Hepatocyte (in vitro differentiated cells): ENCODE measurements at regions not wholly inside any gene's neighbourhood (a gene's known extent, or its start where the extent isn't known, plus 50 kb on each side); places are given as distances from the start of the nearest gene placed in this dataset.

Source experiments
- DNase-seq: peaks from one replicate; pipeline ENCODE4 v3.0.0-alpha.2; 2016; ENCODE audit warnings: low spot score
- H2AFZ ChIP-seq: fragments of 200-600 bp; sonication (generic); 2 replicates; pipeline ENCODE4 v1.6.0; 2016; ENCODE audit warnings: antibody characterized with exemption, mild to moderate bottlenecking
- H3K27ac ChIP-seq: fragments of 200-600 bp; sonication (generic); 2 replicates; pipeline ENCODE4 v1.5.1; 2016; ENCODE audit warnings: mild to moderate bottlenecking
- H3K27me3 ChIP-seq: fragments of 200-600 bp; sonication (generic); 2 replicates; pipeline ENCODE4 v1.6.1; 2016
- H3K36me3 ChIP-seq: fragments of 200-600 bp; sonication (generic); replicated peaks from 2 replicates; pipeline ENCODE4 v1.5.1; 2016; ENCODE audit warnings: low read depth; ENCODE audit not compliant: insufficient read depth
- H3K4me1 ChIP-seq: fragments of 200-600 bp; sonication (generic); 2 replicates; pipeline ENCODE4 v1.5.1; 2016; ENCODE audit warnings: mild to moderate bottlenecking, moderate library complexity; ENCODE audit not compliant: insufficient read depth
- H3K4me2 ChIP-seq: fragments of 200-600 bp; sonication (generic); 2 replicates; pipeline ENCODE4 v1.6.0; 2016
- H3K4me3 ChIP-seq: fragments of 200-600 bp; sonication (generic); 2 replicates; pipeline ENCODE4 v1.5.1; 2016; ENCODE audit warnings: mild to moderate bottlenecking
- H3K79me2 ChIP-seq: fragments of 200-600 bp; sonication (generic); 2 replicates; pipeline ENCODE4 v1.6.0; 2017; ENCODE audit warnings: mild to moderate bottlenecking
- H3K9me2 ChIP-seq: fragments of 200-600 bp; sonication (generic); replicated peaks from 2 replicates; pipeline ENCODE4 v1.6.0; 2017; ENCODE audit warnings: mild to moderate bottlenecking; ENCODE audit not compliant: insufficient read depth
- H3K9me3 ChIP-seq: fragments of 200-600 bp; sonication (generic); 2 replicates; pipeline ENCODE4 v1.5.1; 2016; ENCODE audit warnings: low read depth, mild to moderate bottlenecking
- H4K20me1 ChIP-seq: fragments of 200-600 bp; sonication (generic); 2 replicates; pipeline ENCODE4 v1.6.0; 2016; ENCODE audit warnings: mild to moderate bottlenecking; ENCODE audit not compliant: insufficient read depth, poor library complexity, severe bottlenecking
- EZH2 ChIP-seq: fragments of 200-600 bp; sonication (generic); IDR thresholded peaks from 2 replicates; pipeline ENCODE4 v1.6.1; 2016; ENCODE audit warnings: antibody characterized with exemption, mild to moderate bottlenecking, borderline replicate concordance
- EZH2phosphoT487 ChIP-seq: fragments of 200-600 bp; sonication (generic); IDR thresholded peaks from one replicate; pipeline ENCODE4 v1.6.1; 2018; ENCODE audit warnings: antibody characterized with exemption, mild to moderate bottlenecking, low read depth, moderate library complexity; ENCODE audit not compliant: unreplicated experiment, severe bottlenecking
- WGBS: methylation state at CpG from one replicate; pipeline ENCODE4 v1.1.6; 2016; ENCODE audit warnings: low lambda C conversion rate; ENCODE audit errors: missing lambda C conversion rate; 5-methylcytosine and 5-hydroxymethylcytosine counted together
- TF ChIP-seq, protein P1 (sequence below): fragments of 200-600 bp; sonication (generic); IDR thresholded peaks from 2 replicates; pipeline ENCODE4 v1.5.1; 2016; ENCODE audit warnings: antibody characterized with exemption, mild to moderate bottlenecking; ENCODE audit not compliant: poor library complexity

DNA sequence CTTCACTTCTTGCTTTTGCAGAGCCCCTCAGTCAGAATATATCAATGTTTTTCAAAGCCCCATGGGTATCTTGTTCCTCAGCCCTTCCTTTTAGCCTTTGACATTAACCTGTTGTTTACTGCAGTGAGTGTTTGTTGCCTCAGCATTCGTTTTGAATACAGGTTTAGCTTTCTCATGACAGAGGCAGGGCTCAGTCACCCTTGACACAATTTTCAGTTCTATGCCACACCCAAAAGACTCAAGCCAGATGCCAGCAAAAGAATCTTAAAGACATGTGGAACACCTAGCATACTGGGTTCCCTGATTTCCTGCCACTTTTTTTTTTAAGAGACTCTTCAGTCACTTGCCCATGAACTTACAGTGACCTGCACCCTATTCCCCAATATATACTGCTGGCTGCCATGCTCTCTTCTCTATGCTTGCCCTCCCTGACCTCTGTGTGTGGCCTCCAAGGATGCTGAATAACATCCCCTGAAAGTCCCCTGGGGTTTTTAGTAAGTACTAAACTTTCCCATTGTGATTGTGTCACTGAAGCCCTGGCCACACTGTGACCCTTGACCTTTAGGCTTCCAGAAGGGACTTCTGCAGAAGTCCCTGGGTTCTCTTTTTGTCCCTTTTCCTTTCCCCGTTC is 1225.5 kb downstream of the TBC1D22A start:
- TF ChIP-seq EZH2phosphoT487 (no peak), EZH2 (no peak)
- TF ChIP-seq, protein P1, sequence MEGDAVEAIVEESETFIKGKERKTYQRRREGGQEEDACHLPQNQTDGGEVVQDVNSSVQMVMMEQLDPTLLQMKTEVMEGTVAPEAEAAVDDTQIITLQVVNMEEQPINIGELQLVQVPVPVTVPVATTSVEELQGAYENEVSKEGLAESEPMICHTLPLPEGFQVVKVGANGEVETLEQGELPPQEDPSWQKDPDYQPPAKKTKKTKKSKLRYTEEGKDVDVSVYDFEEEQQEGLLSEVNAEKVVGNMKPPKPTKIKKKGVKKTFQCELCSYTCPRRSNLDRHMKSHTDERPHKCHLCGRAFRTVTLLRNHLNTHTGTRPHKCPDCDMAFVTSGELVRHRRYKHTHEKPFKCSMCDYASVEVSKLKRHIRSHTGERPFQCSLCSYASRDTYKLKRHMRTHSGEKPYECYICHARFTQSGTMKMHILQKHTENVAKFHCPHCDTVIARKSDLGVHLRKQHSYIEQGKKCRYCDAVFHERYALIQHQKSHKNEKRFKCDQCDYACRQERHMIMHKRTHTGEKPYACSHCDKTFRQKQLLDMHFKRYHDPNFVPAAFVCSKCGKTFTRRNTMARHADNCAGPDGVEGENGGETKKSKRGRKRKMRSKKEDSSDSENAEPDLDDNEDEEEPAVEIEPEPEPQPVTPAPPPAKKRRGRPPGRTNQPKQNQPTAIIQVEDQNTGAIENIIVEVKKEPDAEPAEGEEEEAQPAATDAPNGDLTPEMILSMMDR = no peak
- no peak overlapping the region for H3K4me3 ChIP-seq
- H3K4me1 ChIP-seq = no peaks in the 10 kb centered on the region
- no peak for DNase-seq
- no peaks in the 10 kb centered on the region for H3K79me2 ChIP-seq
- 30% methylated on average over 2 of the region's 2 CpGs for WGBS
- no peaks in the 10 kb centered on the region for H3K27me3 ChIP-seq
- H3K9me2 ChIP-seq = no peaks in the 10 kb centered on the region
- H3K4me2 ChIP-seq = no peak overlapping the region
- no peaks in the 10 kb centered on the region for H3K36me3 ChIP-seq
- H3K27ac ChIP-seq = no peak overlapping the region
- no peak overlapping the region for H2AFZ ChIP-seq
- H3K9me3 ChIP-seq = no peaks in the 10 kb centered on the region
- H4K20me1 ChIP-seq = no peaks in the 10 kb centered on the region

DNA sequence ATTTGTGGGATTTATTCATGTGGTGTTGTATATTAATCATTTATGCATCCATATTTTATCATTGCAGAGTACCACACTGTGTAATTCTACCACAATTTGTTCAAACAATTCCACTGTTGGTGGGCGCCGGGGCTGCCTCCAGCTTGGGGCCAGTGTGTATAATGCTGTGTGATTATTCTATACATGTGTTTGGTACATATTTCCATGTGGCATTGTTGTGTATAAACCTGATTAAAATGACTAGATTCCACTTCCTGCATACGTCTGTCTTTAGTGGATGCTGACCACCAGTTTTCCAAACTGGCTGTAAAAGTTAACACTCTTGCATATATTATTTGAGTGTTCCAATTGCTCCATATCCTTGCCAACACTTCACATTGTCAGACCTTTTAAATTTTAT is 1213.8 kb downstream of the TBC1D22A start:
- Histone ChIP-seq H2AFZ (no peak overlapping the region), H3K9me2 (no peaks in the 10 kb centered on the region), H3K36me3 (no peaks in the 10 kb centered on the region), H3K9me3 (no peaks in the 10 kb centered on the region), H3K27ac (no peak overlapping the region), H3K79me2 (no peaks in the 10 kb centered on the region), H3K4me2 (no peak overlapping the region), H3K27me3 (no peaks in the 10 kb centered on the region), H4K20me1 (no peaks in the 10 kb centered on the region), H3K4me3 (no peak overlapping the region), H3K4me1 (no peaks in the 10 kb centered on the region)
- TF ChIP-seq, protein P1 = no peak
- TF ChIP-seq EZH2phosphoT487 (no peak), EZH2 (no peak)
- no peak for DNase-seq
- 84% methylated on average over 3 of the region's 3 CpGs for WGBS

DNA sequence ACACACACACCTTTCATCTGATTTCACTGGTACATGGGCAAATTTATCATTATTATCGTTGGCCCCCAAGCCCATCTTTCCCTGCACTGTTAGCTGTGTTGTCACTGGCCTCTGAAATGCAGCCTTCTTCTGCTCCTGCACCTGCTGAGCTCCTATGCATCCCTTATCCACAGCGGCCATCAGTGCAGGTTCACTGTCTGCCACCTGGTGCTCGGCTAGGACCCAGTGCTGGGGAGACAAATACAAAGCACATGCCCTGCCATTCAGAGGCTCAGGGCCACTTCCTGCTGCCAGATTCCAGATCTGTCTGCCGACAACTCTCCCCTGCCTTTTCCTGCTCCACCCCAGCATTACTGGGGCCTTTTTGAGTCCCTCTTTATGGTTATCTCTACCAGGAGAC is 1205.4 kb downstream of the TBC1D22A start:
- Histone ChIP-seq H3K27me3 (no peaks in the 10 kb centered on the region), H3K4me1 (no peaks in the 10 kb centered on the region), H3K79me2 (no peaks in the 10 kb centered on the region), H3K9me3 (no peaks in the 10 kb centered on the region), H3K27ac (no peak overlapping the region), H3K36me3 (no peaks in the 10 kb centered on the region), H2AFZ (no peak overlapping the region), H4K20me1 (no peaks in the 10 kb centered on the region), H3K4me2 (no peak overlapping the region), H3K4me3 (no peak overlapping the region), H3K9me2 (no peaks in the 10 kb centered on the region)
- 73% methylated on average over 4 of the region's 4 CpGs for WGBS
- no peak for DNase-seq
- TF ChIP-seq EZH2phosphoT487 = no peak
- TF ChIP-seq EZH2 = no peak
- TF ChIP-seq, protein P1 = no peak

DNA sequence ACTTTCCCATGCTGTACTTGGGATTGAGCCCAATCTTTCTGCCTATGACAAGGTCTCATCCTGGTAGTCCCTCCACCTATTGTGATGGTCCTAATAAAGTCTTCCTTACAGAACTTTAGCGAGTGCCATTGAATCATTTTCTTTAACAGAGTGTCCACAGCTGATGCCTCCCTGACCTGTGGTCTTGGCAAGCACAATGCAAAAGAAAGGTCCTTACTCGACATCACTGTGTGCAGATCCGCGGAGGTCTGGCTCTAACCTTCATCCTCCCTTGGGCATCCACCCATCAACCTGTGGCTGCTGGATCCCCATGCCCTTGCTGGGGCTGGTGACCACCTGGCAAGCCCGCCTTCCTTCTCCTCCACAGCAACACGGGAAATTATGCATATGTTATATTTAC is 1203.9 kb downstream of the TBC1D22A start:
- H3K4me1 ChIP-seq = no peaks in the 10 kb centered on the region
- no peaks in the 10 kb centered on the region for H3K27me3 ChIP-seq
- no peaks in the 10 kb centered on the region for H3K9me3 ChIP-seq
- DNase-seq = no peak
- WGBS = 79% methylated on average over 6 of the region's 6 CpGs
- no peaks in the 10 kb centered on the region for H4K20me1 ChIP-seq
- H3K27ac ChIP-seq = no peak overlapping the region
- TF ChIP-seq EZH2phosphoT487 = no peak
- no peak overlapping the region for H3K4me2 ChIP-seq
- H3K79me2 ChIP-seq = no peaks in the 10 kb centered on the region
- no peak overlapping the region for H2AFZ ChIP-seq
- no peak overlapping the region for H3K4me3 ChIP-seq
- H3K9me2 ChIP-seq = no peaks in the 10 kb centered on the region
- no peaks in the 10 kb centered on the region for H3K36me3 ChIP-seq
